ENCODE measurements at regions not wholly inside any gene's neighbourhood (a gene's known extent, or its start where the extent isn't known, plus 50 kb on each side); places are given as distances from the start of the nearest gene placed in this dataset.

DNA sequence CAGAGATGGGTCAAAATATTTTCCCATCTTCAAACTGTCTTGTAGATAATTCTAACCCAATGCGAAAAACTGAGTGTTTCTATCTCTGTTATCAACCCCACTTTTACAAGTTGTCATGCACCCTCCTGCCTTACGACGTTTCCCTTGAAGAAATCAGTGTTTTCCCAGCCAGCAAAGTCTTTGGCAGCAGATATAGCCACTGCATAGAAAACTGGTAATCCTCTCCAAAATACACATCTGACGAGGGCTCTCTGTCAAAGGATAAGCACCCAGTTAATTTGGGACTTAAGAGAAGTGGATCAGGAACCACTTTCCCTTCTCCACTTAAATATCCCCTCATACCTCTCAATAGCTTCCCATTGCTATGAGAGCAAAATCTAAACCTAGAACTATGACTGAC, 351.9 kb upstream of the MIR17HG start:
- H3K14ac ChIP-seq (replicated peaks; ENCODE audit: low read depth, low read length): no peak overlapping the region
- H2BK5ac ChIP-seq (ENCODE audit: low read depth, low read length, poor library complexity, severe bottlenecking): no peak overlapping the region
- no peaks in the 10 kb centered on the region for H3K27me3 ChIP-seq (ENCODE audit: control insufficient read depth, insufficient read depth, low read length)
- no peak overlapping the region for H3K18ac ChIP-seq (ENCODE audit: low read depth, low read length)
- H2AK5ac ChIP-seq (ENCODE audit: low read depth, low read length): no peak overlapping the region
- ATAC-seq (ENCODE audit: low read depth) (no peak), DNase-seq (no peak)
- no peak overlapping the region for H3K4me3 ChIP-seq (ENCODE audit: insufficient read depth, low read depth, low read length)
- H2AFZ ChIP-seq (replicated peaks; ENCODE audit: low read length, poor library complexity): no peak overlapping the region
- H2BK20ac ChIP-seq (ENCODE audit: low read depth, low read length): no peak overlapping the region
- POLR2A ChIA-PET (ENCODE audit: unreplicated experiment): no interaction called here
- no peak overlapping the region for H2BK15ac ChIP-seq (ENCODE audit: low read depth, low read length)
- CTCF ChIA-PET: no interaction called here
- H3K56ac ChIP-seq (ENCODE audit: extremely low read depth, insufficient read depth, low read length): no peak overlapping the region
- no peaks in the 10 kb centered on the region for H4K20me1 ChIP-seq (ENCODE audit: insufficient read depth, low read length)
- in situ Hi-C loops (cut with MboI; ENCODE audit: low sequenced_read_pairs) (no loop called here), intact Hi-C loops (cut with micrococcal nuclease) (no loop called here), dilution Hi-C loops (cut with HindIII; ENCODE audit: low sequenced_read_pairs, unreplicated experiment) (no loop called here)
- H4K8ac ChIP-seq (ENCODE audit: low read depth in 2 of 2, low read length in 2 of 2): no peak overlapping the region
- no peak overlapping the region for H2BK120ac ChIP-seq (ENCODE audit: low read depth, low read length)
- no peaks in the 10 kb centered on the region for H3K79me1 ChIP-seq (ENCODE audit: low read depth in 1 of 2, low read length in 2 of 2)
- H4K91ac ChIP-seq (ENCODE audit: insufficient read depth, low read depth, low read length): no peak overlapping the region
- H3K9ac ChIP-seq (ENCODE audit: low read depth, low read length): no peak overlapping the region
- H3K36me3 ChIP-seq (ENCODE audit: control insufficient read depth, insufficient read depth, low read length): no peaks in the 10 kb centered on the region
- TF ChIP-seq, protein P1, sequence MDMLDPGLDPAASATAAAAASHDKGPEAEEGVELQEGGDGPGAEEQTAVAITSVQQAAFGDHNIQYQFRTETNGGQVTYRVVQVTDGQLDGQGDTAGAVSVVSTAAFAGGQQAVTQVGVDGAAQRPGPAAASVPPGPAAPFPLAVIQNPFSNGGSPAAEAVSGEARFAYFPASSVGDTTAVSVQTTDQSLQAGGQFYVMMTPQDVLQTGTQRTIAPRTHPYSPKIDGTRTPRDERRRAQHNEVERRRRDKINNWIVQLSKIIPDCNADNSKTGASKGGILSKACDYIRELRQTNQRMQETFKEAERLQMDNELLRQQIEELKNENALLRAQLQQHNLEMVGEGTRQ (IDR thresholded peaks at IDR 0.05; ENCODE audit: low read depth, low read length): no peak
- TF ChIP-seq MAZ (IDR thresholded peaks at IDR 0.05; ENCODE audit: borderline replicate concordance, low read depth, low read length) (no peak), MXI1 (IDR thresholded peaks at IDR 0.05; ENCODE audit: borderline replicate concordance, low read depth, low read length) (no peak), BHLHE40 (IDR thresholded peaks at IDR 0.05; ENCODE audit: low read depth, low read length) (no peak), NFE2L2 (IDR thresholded peaks at IDR 0.05; ENCODE audit: low read depth, low read length) (no peak), ELK1 (IDR thresholded peaks at IDR 0.05; ENCODE audit: borderline replicate concordance, low read depth, low read length) (no peak), SMC3 (IDR thresholded peaks at IDR 0.05; ENCODE audit: low read depth, low read length) (no peak), RAD21 (IDR thresholded peaks at IDR 0.05; ENCODE audit: low read length) (no peak), MAFK (IDR thresholded peaks at IDR 0.05; ENCODE audit: low read depth, low read length) (no peak), POLR2A (IDR thresholded peaks at IDR 0.05; ENCODE audit: low read depth, low read length) (no peak), CHD1 (IDR thresholded peaks at IDR 0.05; ENCODE audit: low read depth, low read length) (no peak), FOS (IDR thresholded peaks at IDR 0.05; ENCODE audit: low read depth, low read length) (no peak), RFX5 (IDR thresholded peaks at IDR 0.05; ENCODE audit: low read depth, low read length) (no peak)
- TF ChIP-seq, protein P2, sequence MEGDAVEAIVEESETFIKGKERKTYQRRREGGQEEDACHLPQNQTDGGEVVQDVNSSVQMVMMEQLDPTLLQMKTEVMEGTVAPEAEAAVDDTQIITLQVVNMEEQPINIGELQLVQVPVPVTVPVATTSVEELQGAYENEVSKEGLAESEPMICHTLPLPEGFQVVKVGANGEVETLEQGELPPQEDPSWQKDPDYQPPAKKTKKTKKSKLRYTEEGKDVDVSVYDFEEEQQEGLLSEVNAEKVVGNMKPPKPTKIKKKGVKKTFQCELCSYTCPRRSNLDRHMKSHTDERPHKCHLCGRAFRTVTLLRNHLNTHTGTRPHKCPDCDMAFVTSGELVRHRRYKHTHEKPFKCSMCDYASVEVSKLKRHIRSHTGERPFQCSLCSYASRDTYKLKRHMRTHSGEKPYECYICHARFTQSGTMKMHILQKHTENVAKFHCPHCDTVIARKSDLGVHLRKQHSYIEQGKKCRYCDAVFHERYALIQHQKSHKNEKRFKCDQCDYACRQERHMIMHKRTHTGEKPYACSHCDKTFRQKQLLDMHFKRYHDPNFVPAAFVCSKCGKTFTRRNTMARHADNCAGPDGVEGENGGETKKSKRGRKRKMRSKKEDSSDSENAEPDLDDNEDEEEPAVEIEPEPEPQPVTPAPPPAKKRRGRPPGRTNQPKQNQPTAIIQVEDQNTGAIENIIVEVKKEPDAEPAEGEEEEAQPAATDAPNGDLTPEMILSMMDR (conservative IDR thresholded peaks at IDR 0.05; ENCODE audit: low read depth, low read length): no peak
- no peak overlapping the region for H3K4ac ChIP-seq (ENCODE audit: low read depth, low read length)
- no TSS peak for BruUV-seq (replicated peaks)
- no CpG with 5 or more reads among the region's 4 CpGs for WGBS, 2 experiments (ENCODE audit: extremely low coverage in 2 of 2, insufficient read length in 1 of 2)
- H3K23ac ChIP-seq (ENCODE audit: low read depth, low read length): no peak overlapping the region
- H3K9me3 ChIP-seq (ENCODE audit: control insufficient read depth, insufficient read depth, low read length): 0 out of 2 replicates have a peak, but pooled peaks cover 2% of the 10 kb centered on the region
- H3K4me1 ChIP-seq (ENCODE audit: control insufficient read depth, insufficient read depth, low read length): no peaks in the 10 kb centered on the region
- H3K9me1 ChIP-seq (ENCODE audit: insufficient read depth, low read length): no peaks in the 10 kb centered on the region
- H2AK9ac ChIP-seq (replicated peaks; ENCODE audit: low read depth, low read length, poor library complexity): no peak overlapping the region
- H3K4me2 ChIP-seq (ENCODE audit: low read depth, low read length): no peak overlapping the region
- no peak overlapping the region for H4K5ac ChIP-seq (ENCODE audit: low read depth, low read length)
- no peak overlapping the region for H3K27ac ChIP-seq (ENCODE audit: insufficient read depth, low read length)

Measured in IMR-90 (cell line).